Nephron (organoid): ENCODE measurements at regions not wholly inside any gene's neighbourhood (a gene's known extent, or its start where the extent isn't known, plus 50 kb on each side); places are given as distances from the start of the nearest gene placed in this dataset.

Experiments
- H3K27ac Mint-ChIP-seq, 3 experiments: 2 replicates each; pipeline ENCODE4 v1.8.0; 2020; ENCODE audit warnings: mixed read lengths in 3 of 3, mild to moderate bottlenecking in 2 of 3, moderate library complexity in 1 of 3
- H3K27me3 Mint-ChIP-seq: 2 replicates; pipeline ENCODE4 v1.8.0; 2021; ENCODE audit warnings: low read depth, mild to moderate bottlenecking, moderate library complexity, mixed read lengths
- H3K36me3 Mint-ChIP-seq: 2 replicates; pipeline ENCODE4 v1.8.0; 2020; ENCODE audit warnings: low read depth, mixed read lengths
- H3K4me1 Mint-ChIP-seq: 2 replicates; pipeline ENCODE4 v1.8.0; 2020; ENCODE audit warnings: mixed read lengths
- H3K4me3 Mint-ChIP-seq, 3 experiments: 2 replicates each; pipeline ENCODE4 v1.8.0; 2020; ENCODE audit warnings: mild to moderate bottlenecking in 3 of 3, mixed read lengths in 3 of 3, moderate library complexity in 2 of 3
- H3K9me3 Mint-ChIP-seq: 2 replicates; pipeline ENCODE4 v1.8.0; 2020; ENCODE audit warnings: mixed read lengths
- CTCF ChIP-seq, 3 experiments: fragments of 200-600 bp; sonication (generic); IDR thresholded peaks; one replicate each; pipeline ENCODE4 v1.5.0; 2021; ENCODE audit warnings: antibody characterized with exemption in 3 of 3; ENCODE audit not compliant: unreplicated experiment in 3 of 3

GRCh38 chr6:106778943-106779342 is 149.6 kb downstream of the QRSL1 start:
- Mint-ChIP-seq H3K36me3 (peaks cover 48% of the 10 kb centered on the region), H3K27me3 (peaks cover 23% of the 10 kb centered on the region), H3K9me3 (peaks cover 26% of the 10 kb centered on the region), H3K4me3 (no peak overlapping the region), H3K27ac (no peak overlapping the region), H3K4me1 (peaks cover 8% of the 10 kb centered on the region)
- no peak for TF ChIP-seq CTCF (IDR thresholded peaks at IDR 0.05; ENCODE audit: unreplicated experiment in 3 of 3)

- H3K27me3 Mint-ChIP-seq: no peaks in the 10 kb centered on the region
- TF ChIP-seq CTCF (IDR thresholded peaks at IDR 0.05; ENCODE audit: unreplicated experiment in 3 of 3): no peak
- peak overlapping the region; percentile 94 to 99 (median 94) for H3K27ac Mint-ChIP-seq
- H3K9me3 Mint-ChIP-seq: peaks cover 18% of the 10 kb centered on the region
- no peak overlapping the region for H3K4me3 Mint-ChIP-seq
- H3K36me3 Mint-ChIP-seq: peaks cover 41% of the 10 kb centered on the region
- peaks cover 14% of the 10 kb centered on the region for H3K4me1 Mint-ChIP-seq
Measured at GRCh38 chr6:106773996-106774629, 144.7 kb downstream of the QRSL1 start.

GRCh38 chr6:106773522-106773921 is 144.1 kb downstream of the QRSL1 start:
- Mint-ChIP-seq H3K27ac (peak overlapping the region; percentile 94 to 99 (median 94)), H3K27me3 (no peaks in the 10 kb centered on the region), H3K9me3 (peaks cover 12% of the 10 kb centered on the region), H3K4me1 (peaks cover 14% of the 10 kb centered on the region), H3K4me3 (peak overlapping the region in 1 of 3 experiments; percentile 71), H3K36me3 (peaks cover 35% of the 10 kb centered on the region)
- no peak for TF ChIP-seq CTCF (IDR thresholded peaks at IDR 0.05; ENCODE audit: unreplicated experiment in 3 of 3)

GRCh38 chr6:106772270-106773142 is 143.1 kb downstream of the QRSL1 start:
- no peak overlapping the region for H3K4me3 Mint-ChIP-seq
- peaks cover 33% of the 10 kb centered on the region for H3K36me3 Mint-ChIP-seq
- H3K27ac Mint-ChIP-seq: peak overlapping the region in 2 of 3 experiments; percentile 94 to 99
- no peak for TF ChIP-seq CTCF (IDR thresholded peaks at IDR 0.05; ENCODE audit: unreplicated experiment in 3 of 3)
- H3K9me3 Mint-ChIP-seq: peaks cover 12% of the 10 kb centered on the region
- no peaks in the 10 kb centered on the region for H3K27me3 Mint-ChIP-seq
- H3K4me1 Mint-ChIP-seq: peaks cover 14% of the 10 kb centered on the region

- H3K4me1 Mint-ChIP-seq: peaks cover 14% of the 10 kb centered on the region
- H3K27ac Mint-ChIP-seq: peak overlapping the region in 1 of 3 experiments; percentile 99
- H3K27me3 Mint-ChIP-seq: no peaks in the 10 kb centered on the region
- no peak for TF ChIP-seq CTCF (IDR thresholded peaks at IDR 0.05; ENCODE audit: unreplicated experiment in 3 of 3)
- peaks cover 14% of the 10 kb centered on the region for H3K9me3 Mint-ChIP-seq
- no peak overlapping the region for H3K4me3 Mint-ChIP-seq
- H3K36me3 Mint-ChIP-seq: peaks cover 27% of the 10 kb centered on the region
Measured at GRCh38 chr6:106771822-106772221, 142.4 kb downstream of the QRSL1 start.
